HG03521 (cell line): ENCODE measurements at regions not wholly inside any gene's neighbourhood (a gene's known extent, or its start where the extent isn't known, plus 50 kb on each side); places are given as distances from the start of the nearest gene placed in this dataset.
"Not testable (repeated sequence)": the region's sequence is repeated elsewhere in the genome, so short reads cannot be mapped to it uniquely, and the experiment has no call there.

Source experiments
- ATAC-seq: cut with Tn5 transposase; IDR thresholded peaks from one replicate; pipeline ENCODE4 v1.9.1; 2021; ENCODE audit warnings: mild to moderate bottlenecking, moderate library complexity; ENCODE audit not compliant: unreplicated experiment

DNA sequence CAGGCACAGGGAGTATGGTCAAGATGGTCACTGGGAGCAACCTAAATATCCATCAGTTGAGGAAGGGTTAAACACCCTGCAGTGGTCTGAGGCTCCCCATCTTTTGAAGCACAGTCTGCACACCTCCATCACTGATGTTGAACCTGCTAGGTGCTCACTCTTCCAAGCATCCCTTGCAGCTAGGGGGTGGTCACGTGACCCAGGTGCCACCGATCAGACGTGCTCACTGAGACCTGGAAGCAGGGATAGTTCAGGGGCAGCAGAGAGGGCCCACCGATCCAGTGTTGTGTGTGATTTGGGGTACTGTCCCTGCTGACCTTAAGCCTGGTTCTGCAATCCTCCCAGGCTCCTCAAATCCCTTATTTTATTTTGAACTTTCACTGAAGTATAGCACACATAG is 134.6 kb downstream of the CEBPB start:
- no peak for ATAC-seq

DNA sequence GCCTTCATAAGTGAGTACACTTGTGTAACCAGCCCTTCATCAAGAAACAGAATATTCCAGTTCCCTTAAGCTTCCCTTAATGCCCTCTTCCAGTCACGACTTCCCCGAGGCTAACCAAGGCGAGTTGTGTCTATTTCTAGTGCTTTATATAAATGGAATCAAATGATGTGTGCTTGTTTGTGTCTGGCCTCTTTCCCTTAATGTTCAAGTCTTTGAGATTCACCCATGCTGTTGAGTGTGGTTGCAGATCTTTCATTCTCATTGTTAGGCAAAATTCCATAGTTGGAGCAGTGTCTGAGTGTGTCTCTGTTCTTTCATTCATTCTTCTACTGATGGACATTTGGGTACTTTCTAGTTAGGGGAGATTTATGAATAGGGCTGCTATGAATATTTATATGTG is 135.0 kb downstream of the CEBPB start:
- ATAC-seq, result no peak

DNA sequence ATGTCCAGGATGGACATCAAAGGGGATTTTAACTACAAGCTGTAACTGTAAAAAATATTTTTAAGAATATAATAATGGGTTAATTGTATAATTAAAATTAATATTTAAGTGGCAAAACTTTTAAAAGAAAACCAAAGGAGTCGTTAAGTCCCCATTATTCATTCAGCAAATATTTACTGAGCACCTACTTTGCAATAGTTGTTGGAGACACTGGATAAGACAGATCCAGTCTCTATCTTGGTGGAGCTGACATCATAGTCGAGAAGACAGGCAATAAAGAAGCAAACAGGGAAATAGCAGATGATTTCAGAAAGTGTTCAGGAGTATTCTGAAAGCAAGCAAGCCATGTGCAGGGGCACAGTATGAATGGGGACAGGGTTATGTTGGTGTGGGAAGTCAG is 137.0 kb downstream of the CEBPB start:
- ATAC-seq, result no peak

DNA sequence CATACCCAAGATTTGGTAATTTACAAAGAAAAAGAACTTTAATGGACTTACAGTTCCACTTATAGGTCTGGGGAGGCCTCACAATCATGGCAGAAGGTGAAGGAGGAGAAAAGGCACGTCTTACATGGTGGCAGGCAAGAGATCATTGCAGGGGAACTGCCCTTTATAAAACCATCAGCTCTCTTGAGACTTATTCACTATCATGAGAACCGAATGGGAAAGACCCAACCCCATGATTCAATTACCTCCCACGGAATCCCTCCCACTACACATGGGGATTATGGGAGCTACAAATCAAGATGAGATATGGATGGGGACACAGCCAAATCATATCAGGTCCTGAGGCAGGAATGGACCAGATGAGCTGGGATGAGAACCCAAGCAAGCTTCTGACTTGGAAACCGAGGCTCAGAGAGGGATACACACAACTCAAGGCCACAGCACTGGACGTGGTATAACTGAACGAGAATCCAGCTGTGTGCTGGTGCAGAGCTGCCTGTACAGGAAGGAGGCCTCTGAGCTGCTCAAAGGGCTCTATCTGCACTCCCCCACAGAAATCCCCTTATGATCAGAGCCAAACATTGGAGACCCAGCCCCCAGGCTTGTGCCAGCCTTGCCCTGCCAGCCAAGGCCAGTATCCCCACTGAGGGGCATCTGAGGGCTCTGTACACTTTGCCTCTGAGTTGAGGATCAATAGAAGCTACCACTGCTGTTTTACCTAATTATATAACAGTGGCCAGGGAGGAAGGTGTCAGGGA is 137.8 kb downstream of the CEBPB start:
- ATAC-seq, result no peak

DNA sequence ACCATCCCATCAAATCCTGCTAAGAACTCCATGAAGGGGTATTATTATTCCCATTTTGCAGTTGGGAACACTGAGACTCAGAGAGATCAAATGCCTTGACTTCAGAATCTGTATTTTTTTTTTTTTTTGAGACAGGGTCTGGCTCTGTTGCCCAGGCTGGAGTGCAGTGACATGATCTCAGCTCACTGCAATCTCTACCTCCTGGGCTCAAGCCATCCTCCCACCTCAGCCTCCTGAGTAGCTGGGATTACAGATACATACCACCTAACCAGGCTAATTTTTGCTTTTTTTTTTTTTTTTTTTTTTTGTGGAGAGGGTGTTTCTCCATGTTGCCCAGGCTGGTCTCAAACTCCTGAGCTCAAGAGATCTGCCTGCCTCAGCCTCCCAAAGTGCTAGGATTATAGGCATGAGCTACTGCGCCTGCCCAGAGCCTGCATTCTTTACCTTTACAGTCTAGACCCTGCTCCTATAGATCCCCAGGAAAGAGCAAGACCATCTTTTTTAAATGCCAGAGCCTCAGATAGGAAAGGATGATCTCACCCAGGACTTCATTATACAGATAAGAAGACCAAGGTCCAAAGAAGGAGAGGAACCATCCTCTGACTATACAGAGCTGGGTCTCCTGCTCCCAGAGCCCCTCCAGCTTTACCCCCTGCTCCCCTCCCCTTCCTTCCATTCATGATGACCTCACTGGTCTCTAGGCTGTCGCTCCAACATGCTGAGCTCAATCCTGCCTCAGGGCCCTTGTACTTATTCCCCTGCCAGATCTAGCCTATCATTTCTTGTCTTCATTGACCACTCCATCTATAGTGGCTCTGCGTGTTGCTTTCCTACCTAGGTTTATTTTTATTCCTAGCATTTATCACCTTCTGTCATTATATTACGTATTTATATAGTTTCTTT is 138.6 kb downstream of the CEBPB start:
- no peak for ATAC-seq

DNA sequence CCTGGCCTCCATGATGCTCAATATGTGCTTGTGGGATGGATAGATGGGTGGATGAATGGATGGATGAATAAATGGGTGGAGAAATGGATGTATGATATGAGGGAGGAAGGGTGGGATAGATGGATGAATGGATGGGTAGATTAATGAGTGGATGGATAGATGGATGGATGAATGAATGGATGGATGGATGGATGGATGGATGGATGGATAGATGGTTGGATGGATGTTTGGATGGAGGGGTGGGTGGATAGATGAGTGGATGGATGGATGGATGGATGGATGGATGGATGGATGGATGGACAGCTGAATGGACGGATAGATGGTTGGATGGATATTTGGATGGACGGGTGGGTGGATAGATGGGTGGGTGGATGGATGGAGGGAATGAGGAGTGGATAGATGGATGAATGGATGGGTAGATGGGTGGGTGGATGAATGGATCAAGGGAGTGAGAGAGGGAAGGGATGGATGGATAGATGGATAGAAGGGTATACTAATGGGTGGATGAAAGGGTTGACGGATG is 139.4 kb downstream of the CEBPB start:
- ATAC-seq, result no peak

DNA sequence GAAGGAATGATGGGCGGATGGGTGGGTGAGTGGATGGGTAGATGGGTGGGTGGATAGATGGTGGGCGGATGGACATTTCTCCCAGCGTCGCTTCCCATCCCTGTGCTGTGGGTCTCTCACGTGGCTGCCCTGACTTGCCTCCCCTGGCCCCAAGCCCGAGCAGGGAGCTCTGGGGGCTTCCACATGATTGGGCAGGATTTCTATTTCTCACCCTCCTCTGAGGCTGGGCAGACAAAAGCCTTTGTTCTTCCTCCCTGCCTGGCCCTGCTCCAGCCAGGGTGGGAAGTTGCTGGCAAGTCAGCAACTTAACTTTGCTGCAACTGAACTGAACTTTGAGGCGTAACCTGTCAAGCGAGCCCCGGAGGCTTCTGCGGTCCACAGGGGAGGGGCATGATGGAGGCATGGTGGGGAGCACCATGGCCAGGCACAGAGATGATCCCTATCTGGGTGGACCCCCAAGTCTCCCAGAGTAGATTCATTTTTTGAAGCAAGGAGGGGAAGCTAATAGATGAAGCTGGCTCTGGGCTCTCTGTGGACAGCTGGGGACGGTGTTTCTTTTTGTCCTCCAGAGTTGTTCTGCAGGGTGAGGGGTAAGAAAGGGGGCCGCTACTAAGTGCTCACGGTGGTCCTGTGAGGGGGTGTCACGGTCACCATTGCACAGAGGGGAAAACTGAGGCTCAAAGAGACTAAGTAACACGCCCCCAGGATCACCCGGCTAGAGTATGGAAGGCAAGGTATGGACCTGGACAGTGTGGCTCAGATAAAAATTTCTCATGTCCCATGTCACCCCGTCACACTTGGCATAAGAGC is 140.1 kb downstream of the CEBPB start:
- ATAC-seq, result no peak

DNA sequence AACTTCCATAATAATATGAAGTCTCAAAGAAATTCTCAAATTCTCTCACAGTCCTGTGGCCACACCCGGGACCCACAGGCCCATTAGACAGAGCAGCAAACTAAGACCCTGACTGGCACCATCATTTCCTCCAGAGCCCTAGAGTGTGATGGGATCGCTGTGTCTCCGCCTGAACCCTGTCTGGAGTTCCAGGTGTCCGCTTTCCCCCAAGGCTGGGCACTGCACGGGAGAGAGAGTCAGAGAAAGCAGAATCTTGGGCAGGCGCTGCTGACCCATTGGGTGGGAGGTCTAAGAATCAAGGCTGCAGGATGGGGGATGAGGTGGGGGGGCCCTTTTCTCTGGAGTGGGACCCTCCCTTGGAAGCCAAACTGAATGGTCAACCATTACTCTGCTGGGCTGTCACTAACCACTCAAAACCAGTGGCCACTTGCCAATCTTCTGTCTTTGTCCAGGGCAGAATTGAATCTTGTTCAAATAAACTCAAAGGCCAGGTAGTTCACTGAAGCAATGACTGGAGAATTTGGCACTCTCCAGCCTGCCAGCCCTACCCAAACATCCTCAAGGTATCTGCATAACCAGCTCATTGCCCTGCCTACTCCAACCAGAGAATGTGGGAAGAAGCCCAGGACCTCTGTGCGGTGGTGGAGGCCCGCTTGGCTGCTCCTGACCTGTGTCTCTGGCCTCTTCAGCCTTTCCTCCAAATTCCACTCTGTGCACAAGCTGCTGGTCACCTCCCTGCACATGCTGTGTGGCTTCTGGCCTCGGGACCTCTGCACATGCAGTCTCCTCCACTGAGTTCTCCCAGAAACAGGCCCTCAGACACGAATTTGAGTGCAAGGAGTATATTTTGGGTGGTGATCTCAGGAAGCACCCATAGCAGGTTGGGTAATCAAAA is 141.1 kb downstream of the CEBPB start:
- no peak for ATAC-seq

DNA sequence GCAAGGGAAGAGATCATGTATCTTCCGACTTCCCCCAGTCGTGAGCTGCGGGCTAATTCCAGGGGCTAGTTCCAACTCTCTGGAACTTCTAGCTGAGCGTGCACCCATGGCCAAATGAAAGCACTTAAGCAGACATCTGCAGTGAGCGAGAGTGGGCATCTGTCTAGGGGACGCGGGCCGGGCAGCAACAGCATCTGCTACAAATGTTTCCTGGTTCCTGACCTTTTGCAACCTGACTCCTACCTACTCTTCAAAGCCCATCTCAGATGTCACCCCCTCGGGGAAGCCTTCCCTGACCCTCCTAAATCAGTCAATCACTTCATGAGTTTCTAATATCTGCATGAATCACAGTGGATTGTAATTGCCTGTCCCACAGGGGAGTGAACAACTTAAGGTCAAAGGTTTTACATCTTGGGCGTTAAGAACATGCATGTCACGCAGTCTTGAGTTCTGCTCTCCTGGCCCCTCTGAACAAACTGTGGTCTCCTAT is 141.9 kb downstream of the CEBPB start:
- no peak for ATAC-seq

DNA sequence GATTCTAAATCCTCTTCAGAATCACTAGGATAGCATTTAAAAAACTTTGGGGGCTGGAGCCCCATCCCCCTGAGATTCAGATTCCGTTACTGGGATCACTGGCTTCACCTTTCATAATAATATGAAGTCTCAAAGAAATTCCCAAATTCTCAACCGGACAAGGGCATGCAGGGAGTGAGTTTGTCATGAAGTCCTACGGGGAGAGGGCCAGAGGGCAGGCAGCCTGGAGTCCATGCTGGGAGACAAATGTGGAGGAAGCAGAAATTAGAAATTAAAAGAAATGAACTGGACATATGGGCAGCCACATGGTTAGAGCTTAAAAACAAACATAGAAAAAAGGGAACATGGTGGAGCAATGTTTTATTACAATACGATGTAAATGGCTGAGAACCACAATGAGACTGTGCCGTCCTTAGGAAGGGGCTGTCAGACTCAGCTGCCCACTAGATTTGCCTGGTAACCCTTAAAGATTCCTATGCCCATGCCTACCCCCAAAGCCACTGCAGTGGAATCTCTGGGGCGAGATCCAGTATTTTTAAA is 142.6 kb downstream of the CEBPB start:
- ATAC-seq, result no peak

DNA sequence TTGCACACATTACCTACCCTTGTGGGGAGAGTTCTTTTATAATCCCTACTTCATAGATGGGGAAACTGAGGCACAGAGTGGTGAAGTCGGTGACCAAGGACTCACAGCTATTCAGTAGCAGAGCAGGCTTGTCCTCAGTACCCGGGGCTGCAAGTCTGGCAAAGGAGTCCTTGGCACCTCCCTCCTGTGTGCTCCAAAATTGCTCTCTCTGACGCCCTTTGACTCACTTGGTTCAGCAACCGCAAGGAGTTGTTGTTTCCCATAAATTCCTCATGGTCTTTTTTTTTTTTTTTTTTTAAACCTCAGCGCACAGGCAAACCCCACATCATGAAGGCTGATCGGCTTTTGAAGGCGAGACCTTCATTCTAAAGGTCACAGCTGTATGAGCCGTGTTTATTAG is 143.2 kb downstream of the CEBPB start:
- no peak for ATAC-seq

DNA sequence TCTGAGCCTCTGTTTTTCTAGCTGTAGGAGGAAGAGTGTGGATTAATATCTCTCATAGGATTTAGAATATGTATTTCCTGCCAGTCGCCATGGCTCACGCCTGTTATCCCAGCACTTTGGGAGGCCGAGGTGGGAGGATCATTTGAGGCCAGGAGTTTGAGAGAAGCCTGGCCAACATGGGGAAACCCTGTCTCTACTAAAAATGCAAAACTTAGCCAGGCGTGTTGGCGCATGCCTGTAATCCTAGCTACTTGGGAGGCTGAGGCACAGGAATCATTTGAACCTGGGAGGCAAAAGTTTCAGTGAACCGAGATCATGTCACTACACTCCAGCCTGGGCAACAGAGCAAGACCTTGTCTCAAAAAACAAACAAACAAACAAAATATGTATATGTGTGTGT is 143.9 kb downstream of the CEBPB start:
- ATAC-seq, result not testable (repeated sequence)

DNA sequence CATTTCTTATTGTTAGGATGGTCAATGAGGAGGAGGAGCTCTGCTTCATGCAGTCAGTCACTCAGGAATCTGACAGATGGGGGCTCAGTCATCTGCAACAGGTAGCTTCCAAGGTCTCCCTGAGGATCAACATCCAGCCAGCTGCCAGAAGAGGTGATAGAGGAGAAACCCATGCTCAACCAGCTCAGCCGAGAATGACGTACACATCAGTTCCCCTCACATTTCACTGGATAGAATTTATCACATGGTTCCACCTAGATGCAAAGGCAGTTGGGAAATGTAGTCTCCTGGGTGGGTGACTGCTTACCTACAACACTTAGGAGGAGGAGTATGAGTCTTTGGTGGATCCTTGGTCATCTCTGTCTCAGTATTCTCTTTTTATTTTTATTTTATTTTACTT is 144.5 kb downstream of the CEBPB start:
- ATAC-seq, result no peak

DNA sequence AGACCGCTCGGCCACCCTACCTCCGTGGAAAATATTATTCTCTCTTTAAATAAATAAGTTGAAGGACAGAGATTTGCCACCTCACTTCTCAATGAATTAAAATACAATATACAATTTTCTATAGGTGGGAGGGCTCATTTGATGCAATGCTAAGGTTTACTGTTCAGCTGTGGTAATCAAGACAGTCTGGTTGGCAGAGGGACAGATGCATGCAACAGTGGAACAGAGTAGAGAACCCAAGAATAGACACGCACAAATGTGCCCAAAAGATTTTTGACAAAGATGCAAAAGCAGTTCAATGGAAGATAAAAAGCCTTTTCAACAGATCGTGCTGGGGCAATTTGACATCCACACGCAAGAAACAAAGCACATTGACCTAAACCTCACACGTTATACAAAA is 145.2 kb downstream of the CEBPB start:
- ATAC-seq, result no peak

DNA sequence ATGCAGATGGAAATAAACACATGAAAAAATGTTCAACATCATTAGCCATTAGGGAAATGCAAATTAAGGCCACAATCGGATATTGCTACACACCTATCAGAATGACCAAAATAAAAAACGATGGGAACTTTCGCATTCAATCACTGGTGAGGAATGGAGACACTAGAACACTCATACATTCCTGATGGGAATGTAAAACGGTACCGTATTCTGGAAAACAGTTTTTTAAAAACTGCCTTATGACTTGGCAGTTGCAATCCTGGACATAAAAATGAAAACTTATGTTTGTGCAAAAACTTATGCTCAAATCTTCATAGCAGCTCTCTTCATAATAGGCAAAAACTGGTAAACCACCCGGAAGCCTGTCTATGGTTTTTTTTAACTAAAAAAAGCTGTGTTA is 146.0 kb downstream of the CEBPB start:
- ATAC-seq, result no peak

DNA sequence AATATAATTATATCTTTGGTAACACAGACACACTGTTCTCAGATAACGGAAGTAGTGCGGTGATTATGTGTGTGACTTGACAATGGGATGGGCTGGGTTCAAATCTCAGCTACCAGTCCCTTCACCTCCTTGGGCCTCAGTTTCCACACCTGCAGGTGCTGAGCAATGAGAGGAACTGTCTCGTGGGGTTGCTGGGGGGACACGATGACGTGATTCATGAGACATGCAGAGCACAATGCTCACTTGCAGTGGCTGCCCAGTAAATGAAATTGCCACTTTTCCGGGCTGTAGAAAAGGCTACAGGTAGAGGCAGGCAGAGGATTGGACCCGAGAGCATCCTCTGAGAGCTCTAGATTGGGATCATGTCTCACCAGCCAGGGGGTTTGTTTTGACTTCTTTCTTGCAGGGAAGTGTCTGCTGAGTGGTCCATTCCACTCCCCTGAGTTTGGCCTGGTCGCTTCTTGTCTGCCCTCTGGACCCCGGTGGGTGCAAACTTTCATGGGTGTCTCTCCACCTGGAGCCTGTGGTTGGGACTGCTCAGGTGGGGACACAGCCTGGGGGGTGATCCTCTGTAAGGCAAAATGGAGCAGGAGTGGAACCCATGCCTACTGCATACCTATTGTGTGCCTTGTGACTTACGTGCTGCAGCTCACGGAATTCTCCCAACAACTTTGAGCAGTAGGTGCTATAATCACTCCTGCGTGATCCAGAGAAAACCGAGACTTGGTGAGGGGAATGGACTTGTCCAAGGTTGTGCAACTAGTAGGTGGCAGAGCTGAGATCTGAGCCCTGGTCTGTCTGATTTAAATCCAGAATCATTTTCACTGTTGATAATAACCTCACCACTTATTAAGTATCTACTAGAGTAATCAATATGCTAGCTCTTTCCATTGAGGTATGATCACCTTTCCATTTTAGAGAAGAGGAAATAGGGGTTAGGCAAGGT is 147.2 kb downstream of the CEBPB start:
- no peak for ATAC-seq

DNA sequence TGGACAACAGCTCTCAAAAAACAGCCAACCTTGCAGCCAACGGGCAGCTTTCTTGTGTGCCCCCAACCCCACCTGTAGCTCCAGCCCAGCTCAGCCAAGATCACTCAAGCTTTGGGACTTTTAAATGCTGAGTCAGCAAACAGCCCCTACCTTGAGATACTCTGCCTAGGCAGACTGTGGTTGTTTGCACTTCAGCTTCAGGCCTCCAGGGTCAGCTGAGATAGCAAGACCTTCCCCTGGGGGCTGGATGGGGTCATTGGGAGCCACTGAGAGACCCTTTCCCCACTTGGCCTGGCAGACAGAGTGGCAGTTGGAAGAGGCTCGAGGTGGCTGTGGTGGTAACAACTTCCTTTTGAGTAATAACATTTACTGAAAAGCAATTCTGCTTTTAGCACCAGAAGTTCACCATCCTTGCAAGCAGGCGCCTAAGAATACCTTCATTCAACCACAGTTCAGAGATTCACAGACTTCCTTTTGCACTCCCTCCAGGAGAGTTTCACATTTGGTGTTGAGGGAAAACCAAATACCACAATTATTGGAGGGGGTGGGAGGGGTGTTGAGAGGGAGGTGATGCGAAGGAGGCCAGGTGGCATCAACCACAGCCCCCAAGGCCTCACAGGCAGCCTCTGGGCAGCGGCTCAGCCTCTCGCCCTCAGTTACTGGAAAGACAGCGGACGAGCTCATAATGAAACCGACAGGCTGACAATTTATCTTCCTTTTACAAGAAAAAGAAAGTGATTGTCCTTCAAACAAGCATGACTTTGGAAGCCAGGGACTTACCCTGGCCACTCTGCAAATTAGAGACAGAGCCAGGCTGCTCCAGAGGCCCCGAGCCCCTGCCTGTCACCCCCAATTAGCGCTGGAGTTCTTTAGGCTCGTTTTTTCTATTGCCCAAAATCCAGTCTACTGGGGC is 148.1 kb downstream of the CEBPB start:
- ATAC-seq, result peak; percentile 40
